Heart left ventricle (tissue), 13 donors: ENCODE measurements at regions not wholly inside any gene's neighbourhood (a gene's known extent, or its start where the extent isn't known, plus 50 kb on each side); places are given as distances from the start of the nearest gene placed in this dataset.

Experiments used
- POLR2A ChIP-seq, 2 donors: fragments of 450-650 bp; IDR thresholded peaks; one replicate each; pipeline ENCODE4 v1.6.1; 2017; ENCODE audit warnings: antibody characterized with exemption in 2 of 2, mild to moderate bottlenecking in 2 of 2, moderate library complexity in 2 of 2
- TF ChIP-seq, protein P1 (sequence below), 12 donors: fragments of 200-600 bp; sonication (generic) in 4 of 12; IDR thresholded peaks; one replicate each; pipeline versions ENCODE4 v1.5.0 to v1.8.0; 2018 to 2022; ENCODE audit warnings: antibody characterized with exemption in 12 of 12, mild to moderate bottlenecking in 5 of 12
- donor health status: ischemic (EF 13 %, LVEDD 7.1; RV severe dilation, severe dysfunction).
- donor health status: DM: no; HTN: yes; CAD: no.
- donor health status: DM: no; HTN: no; CAD: no.
- donor health status: ischemic (EF 25% LVEDD 6.9; RV normal size, moderate dysfunction).
- donor health status: ischemic (EF 25% LVEDD 5.7; RV mildly dilated, moderate dysfunction).
- donor health status: ischemic (EF 35%, LVEDD 5.7; RV mildly dilated, moderate dysfunction).
- donor health status: nonischemic (EF 11% LVEDD 7.7; RV severe dilation, severe dysfunction).
- donor health status: DM: yes; HTN: yes; CAD: no.
- donor health status: PGD.
- donor health status: ischemic (EF 29% LVEDD 5.4; RV normal size, mild dysfunction).
- donor health status: nonischemic (EF 23%, LVEDD 6.1; RV moderate dilation, normal function).

DNA sequence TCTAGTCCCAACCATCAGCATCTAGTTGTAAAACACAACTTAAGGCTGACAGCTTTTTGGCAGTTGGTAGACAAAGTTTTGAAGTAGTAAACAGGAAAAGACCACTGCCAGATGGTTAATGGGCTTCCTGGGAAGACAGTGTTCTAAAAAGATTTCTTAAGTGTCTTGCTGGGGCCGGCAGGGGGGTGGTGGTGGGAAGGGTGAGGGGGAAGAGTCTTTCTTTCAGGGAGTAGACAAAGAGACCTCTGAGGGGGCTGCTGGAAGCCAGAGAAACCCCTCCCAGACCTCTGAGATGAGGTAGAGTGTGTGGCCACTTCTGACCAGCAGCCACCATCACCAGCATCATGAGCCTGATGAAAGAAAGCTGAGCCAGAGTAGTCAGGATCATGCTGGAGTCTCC lies 784.9 kb downstream of the TENT5A start:
- TF ChIP-seq, protein P1, sequence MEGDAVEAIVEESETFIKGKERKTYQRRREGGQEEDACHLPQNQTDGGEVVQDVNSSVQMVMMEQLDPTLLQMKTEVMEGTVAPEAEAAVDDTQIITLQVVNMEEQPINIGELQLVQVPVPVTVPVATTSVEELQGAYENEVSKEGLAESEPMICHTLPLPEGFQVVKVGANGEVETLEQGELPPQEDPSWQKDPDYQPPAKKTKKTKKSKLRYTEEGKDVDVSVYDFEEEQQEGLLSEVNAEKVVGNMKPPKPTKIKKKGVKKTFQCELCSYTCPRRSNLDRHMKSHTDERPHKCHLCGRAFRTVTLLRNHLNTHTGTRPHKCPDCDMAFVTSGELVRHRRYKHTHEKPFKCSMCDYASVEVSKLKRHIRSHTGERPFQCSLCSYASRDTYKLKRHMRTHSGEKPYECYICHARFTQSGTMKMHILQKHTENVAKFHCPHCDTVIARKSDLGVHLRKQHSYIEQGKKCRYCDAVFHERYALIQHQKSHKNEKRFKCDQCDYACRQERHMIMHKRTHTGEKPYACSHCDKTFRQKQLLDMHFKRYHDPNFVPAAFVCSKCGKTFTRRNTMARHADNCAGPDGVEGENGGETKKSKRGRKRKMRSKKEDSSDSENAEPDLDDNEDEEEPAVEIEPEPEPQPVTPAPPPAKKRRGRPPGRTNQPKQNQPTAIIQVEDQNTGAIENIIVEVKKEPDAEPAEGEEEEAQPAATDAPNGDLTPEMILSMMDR (IDR thresholded peaks at IDR 0.05), result no peak
- TF ChIP-seq POLR2A (IDR thresholded peaks at IDR 0.05), result no peak
